ENCODE measurements at regions not wholly inside any gene's neighbourhood (a gene's known extent, or its start where the extent isn't known, plus 50 kb on each side); places are given as distances from the start of the nearest gene placed in this dataset.
A peak's percentile ranks its signal among the peaks of the same experiment; 100 is the strongest.

DNA sequence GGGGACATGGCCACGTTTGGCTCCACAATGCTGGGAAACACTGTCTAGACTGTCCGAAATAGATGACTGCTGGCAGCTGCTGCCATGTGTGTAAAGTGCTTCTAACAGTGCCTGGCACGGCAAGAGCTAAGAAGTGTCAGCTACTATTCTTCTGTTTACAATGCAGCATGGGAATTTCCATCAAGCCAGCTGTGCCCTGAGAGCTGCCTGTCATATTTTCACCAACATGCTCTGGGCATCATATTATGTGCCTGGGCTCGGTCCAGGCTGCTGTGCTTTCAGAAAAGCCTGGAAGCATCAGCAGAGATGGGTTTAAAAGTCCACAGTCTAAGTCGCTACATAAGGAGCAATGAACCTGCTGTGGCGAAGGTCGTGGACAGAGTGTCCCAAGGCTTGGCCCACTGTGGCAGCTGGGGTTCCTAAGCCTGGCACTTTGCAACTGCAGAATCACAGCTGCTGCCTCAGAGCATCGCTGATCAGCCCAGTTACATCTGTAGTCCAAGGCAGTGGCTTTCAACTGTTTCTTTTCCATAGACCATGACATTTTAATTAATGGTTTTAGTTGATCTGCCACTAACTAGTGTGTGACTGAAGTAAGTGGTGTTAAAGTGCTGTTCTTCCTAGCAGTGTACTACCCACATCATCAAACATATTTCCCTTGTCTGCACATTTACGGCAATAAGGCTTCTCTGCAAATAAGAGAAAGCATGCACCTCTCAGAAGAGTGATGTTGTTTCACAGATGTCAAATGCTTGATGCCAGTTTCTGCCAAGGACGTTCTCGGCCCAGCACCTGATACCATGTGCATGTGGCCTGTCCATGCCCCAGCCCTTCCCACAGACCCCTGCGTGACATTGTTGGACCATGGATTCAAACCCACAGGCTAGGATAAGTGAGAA lies 95.7 kb upstream of the C1QTNF9B start:
- Histone ChIP-seq H3K27me3 (no peaks in the 10 kb centered on the region), H3K9me3 (peaks cover 0 to 5% (median 0%) of the 10 kb centered on the region in 4 donors), H3K27ac (replicated peaks in 1 of 4) (no peak overlapping the region), H3K36me3 (no peaks in the 10 kb centered on the region), H3K4me3 (no peak overlapping the region), H3K4me1 (no peaks in the 10 kb centered on the region)
- no peak for TF ChIP-seq EP300 (IDR thresholded peaks at IDR 0.05)
- TF ChIP-seq POLR2AphosphoS5 (IDR thresholded peaks at IDR 0.05): no peak
- no peak for TF ChIP-seq POLR2A (IDR thresholded peaks at IDR 0.05; ENCODE audit: low read depth)
- TF ChIP-seq, protein P1, sequence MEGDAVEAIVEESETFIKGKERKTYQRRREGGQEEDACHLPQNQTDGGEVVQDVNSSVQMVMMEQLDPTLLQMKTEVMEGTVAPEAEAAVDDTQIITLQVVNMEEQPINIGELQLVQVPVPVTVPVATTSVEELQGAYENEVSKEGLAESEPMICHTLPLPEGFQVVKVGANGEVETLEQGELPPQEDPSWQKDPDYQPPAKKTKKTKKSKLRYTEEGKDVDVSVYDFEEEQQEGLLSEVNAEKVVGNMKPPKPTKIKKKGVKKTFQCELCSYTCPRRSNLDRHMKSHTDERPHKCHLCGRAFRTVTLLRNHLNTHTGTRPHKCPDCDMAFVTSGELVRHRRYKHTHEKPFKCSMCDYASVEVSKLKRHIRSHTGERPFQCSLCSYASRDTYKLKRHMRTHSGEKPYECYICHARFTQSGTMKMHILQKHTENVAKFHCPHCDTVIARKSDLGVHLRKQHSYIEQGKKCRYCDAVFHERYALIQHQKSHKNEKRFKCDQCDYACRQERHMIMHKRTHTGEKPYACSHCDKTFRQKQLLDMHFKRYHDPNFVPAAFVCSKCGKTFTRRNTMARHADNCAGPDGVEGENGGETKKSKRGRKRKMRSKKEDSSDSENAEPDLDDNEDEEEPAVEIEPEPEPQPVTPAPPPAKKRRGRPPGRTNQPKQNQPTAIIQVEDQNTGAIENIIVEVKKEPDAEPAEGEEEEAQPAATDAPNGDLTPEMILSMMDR (IDR thresholded peaks at IDR 0.05): no peak
- DNase-seq (ENCODE audit: extremely low spot score): no peak
- WGBS: 89% methylated on average over 8 of the region's 12 CpGs
- intact Hi-C loops (cut with DNase I): no loop called here

DNA sequence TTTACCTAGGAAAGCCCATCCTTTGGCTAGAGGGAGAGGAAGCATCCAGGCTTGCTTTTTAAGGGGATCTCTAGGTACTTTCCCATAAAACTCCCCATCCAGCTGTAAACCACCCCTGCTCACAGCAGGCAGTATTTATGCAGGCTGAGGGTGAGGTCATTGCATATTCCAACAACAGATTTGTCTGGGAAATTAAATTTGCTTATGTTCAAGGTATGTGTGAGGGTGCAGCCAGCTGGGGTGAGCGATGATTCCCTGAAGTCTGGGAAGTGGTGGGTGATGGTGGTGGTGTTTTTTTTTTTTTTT lies 96.3 kb upstream of the C1QTNF9B start:
- Histone ChIP-seq H3K27me3 (no peaks in the 10 kb centered on the region), H3K4me3 (no peak overlapping the region), H3K36me3 (no peaks in the 10 kb centered on the region), H3K4me1 (no peaks in the 10 kb centered on the region), H3K9me3 (peaks cover 0 to 5% (median 0%) of the 10 kb centered on the region in 4 donors), H3K27ac (replicated peaks in 1 of 4) (no peak overlapping the region)
- intact Hi-C loops (cut with DNase I): no loop called here
- 71% methylated on average over 1 of the region's 1 CpG for WGBS
- DNase-seq (ENCODE audit: extremely low spot score): peak; percentile 7
- TF ChIP-seq EP300 (IDR thresholded peaks at IDR 0.05) (no peak), POLR2AphosphoS5 (IDR thresholded peaks at IDR 0.05) (no peak), POLR2A (IDR thresholded peaks at IDR 0.05; ENCODE audit: low read depth) (no peak)
- TF ChIP-seq, protein P1 (IDR thresholded peaks at IDR 0.05): no peak

DNA sequence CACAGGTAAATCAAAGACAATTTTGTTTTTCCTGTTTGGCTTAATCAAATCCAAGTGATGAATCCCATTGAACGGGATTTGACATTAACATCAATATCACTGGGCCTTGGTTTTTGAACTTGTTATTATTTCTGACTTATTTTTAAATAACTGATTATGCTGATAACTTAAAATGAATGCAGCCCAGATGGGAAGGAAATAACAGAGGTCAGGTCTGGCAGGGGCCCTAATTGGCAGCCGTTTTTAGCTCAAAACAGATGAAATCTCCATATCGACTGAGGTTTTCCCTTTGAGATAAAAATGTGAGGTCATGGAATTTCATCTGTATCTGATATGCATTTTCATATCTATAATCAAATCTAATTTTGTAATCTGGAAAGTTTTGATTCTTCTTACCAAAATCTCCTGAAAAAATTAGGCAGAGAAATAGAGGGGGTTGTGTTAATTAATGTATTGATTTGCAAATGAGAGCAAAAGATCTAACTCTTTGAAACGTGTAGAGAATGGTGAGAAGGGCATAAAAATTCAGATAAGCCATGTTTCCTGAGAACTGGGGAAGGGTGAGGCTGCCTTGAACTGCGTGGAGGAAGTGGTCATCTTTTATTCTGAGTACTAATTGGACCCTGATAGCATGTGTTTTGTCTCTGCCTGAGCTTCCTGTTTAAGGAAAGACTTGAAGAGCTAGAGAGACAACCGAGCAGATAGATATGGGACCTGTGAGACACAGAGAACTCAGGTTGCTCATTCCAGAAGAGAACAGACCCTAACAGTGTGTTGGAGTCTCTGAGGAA lies 98.2 kb upstream of the C1QTNF9B start:
- Histone ChIP-seq H3K4me3 (no peak overlapping the region), H3K9me3 (peaks cover 0 to 5% (median 0%) of the 10 kb centered on the region in 4 donors), H3K27ac (replicated peaks in 1 of 4) (no peak overlapping the region), H3K4me1 (no peaks in the 10 kb centered on the region), H3K36me3 (no peaks in the 10 kb centered on the region), H3K27me3 (no peaks in the 10 kb centered on the region)
- intact Hi-C loops (cut with DNase I): no loop called here
- WGBS: 64% methylated on average over 6 of the region's 6 CpGs
- no peak for DNase-seq (ENCODE audit: extremely low spot score)
- TF ChIP-seq POLR2AphosphoS5 (IDR thresholded peaks at IDR 0.05) (no peak), EP300 (IDR thresholded peaks at IDR 0.05) (no peak), POLR2A (IDR thresholded peaks at IDR 0.05; ENCODE audit: low read depth) (no peak)
- TF ChIP-seq, protein P1 (IDR thresholded peaks at IDR 0.05): no peak

DNA sequence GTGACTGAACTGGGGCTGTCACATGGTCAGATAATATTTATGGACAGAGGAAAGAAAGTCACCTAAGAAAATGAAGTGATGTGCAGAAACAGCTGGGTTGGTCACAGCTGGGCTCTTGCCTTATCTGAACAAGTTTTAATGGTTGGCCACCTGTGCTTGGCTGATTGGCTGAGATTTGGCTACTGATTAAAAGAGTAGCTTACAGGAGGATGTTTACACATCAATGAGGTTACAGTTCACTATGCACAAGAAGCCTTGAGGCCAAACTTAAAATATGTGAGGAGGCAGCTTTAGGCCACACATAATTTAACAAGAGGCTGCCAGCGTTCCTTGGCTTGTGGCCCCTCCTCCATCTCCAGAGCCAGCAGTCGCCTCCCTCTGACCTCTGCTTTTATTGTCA lies 99.2 kb upstream of the C1QTNF9B start:
- intact Hi-C loops (cut with DNase I): no loop called here
- no peak for TF ChIP-seq EP300 (IDR thresholded peaks at IDR 0.05)
- no peak for TF ChIP-seq POLR2AphosphoS5 (IDR thresholded peaks at IDR 0.05)
- TF ChIP-seq, protein P1 (IDR thresholded peaks at IDR 0.05): no peak
- 86% methylated on average over 2 of the region's 2 CpGs for WGBS

More for the DNA sequence above, 99.2 kb upstream of the C1QTNF9B start:
- Histone ChIP-seq H3K27ac (replicated peaks in 1 of 4) (no peak overlapping the region), H3K4me1 (no peaks in the 10 kb centered on the region), H3K27me3 (no peaks in the 10 kb centered on the region), H3K36me3 (no peaks in the 10 kb centered on the region), H3K9me3 (peaks cover 0 to 5% (median 0%) of the 10 kb centered on the region in 4 donors), H3K4me3 (no peak overlapping the region)
- DNase-seq (ENCODE audit: extremely low spot score): no peak

Measured in esophagus muscularis mucosa (tissue), 4 donors.